Caco-2 (cell line): ENCODE measurements at regions not wholly inside any gene's neighbourhood (a gene's known extent, or its start where the extent isn't known, plus 50 kb on each side); places are given as distances from the start of the nearest gene placed in this dataset.

Experiments
- BruUV-seq: library from RNA; stranded (reverse); fragments of 400-500 nt; replicated peaks from 2 replicates; lab custom pipeline; 2021; lab: Mats Ljungman, UMichigan
- CTCF ChIA-PET: fragments of 300-600 bp; sonication (Branson Sonifier 250); formaldehyde crosslinking; loops from one replicate; lab custom pipeline; 2022; ENCODE audit warnings: antibody characterized with exemption; lab: Charles Lee
- POLR2A ChIA-PET: fragments of 300-600 bp; sonication (Branson Sonifier 250); formaldehyde crosslinking; loops from one replicate; lab custom pipeline; 2022; ENCODE audit warnings: antibody characterized with exemption; lab: Charles Lee
- DNase-seq, 2 experiments: peaks; one replicate each; pipeline versions ENCODE4 v3.0.0 to v3.0.0-alpha.2; 2020 to 2022
- H3K27me3 ChIP-seq: replicated peaks from 2 replicates; pipeline ENCODE4 v1.6.0; 2011; ENCODE audit warnings: low read length; ENCODE audit not compliant: control insufficient read depth, insufficient read depth
- H3K36me3 ChIP-seq: 2 replicates; pipeline ENCODE4 v1.5.1; 2011; ENCODE audit warnings: low read length; ENCODE audit not compliant: control insufficient read depth, insufficient read depth
- H3K4me1 ChIP-seq: fragments of 250-450 bp; sonication (Bioruptor Pico); 2 replicates; pipeline ENCODE4 v1.5.1; 2020; ENCODE audit warnings: mild to moderate bottlenecking
- H3K4me3 ChIP-seq: 2 replicates; pipeline ENCODE4 v1.5.1; 2011; ENCODE audit warnings: low read depth, mild to moderate bottlenecking, control low read depth, low read length
- H3K9me3 ChIP-seq: fragments of 250-450 bp; sonication (Bioruptor Pico); 2 replicates; pipeline ENCODE4 v1.5.1; 2020; ENCODE audit warnings: mild to moderate bottlenecking, moderate library complexity
- H3K27ac Mint-ChIP-seq: one replicate; pipeline ENCODE4 v1.8.0; 2022; ENCODE audit warnings: mixed read lengths; ENCODE audit not compliant: unreplicated experiment
- H3K27me3 Mint-ChIP-seq: one replicate; pipeline ENCODE4 v1.8.0; 2022; ENCODE audit warnings: mixed read lengths; ENCODE audit not compliant: insufficient read depth, unreplicated experiment
- H3K36me3 Mint-ChIP-seq: one replicate; pipeline ENCODE4 v1.8.0; 2022; ENCODE audit warnings: mild to moderate bottlenecking, mixed read lengths; ENCODE audit not compliant: insufficient read depth, unreplicated experiment
- H3K4me1 Mint-ChIP-seq: one replicate; pipeline ENCODE4 v1.8.0; 2022; ENCODE audit warnings: low read depth, mixed read lengths; ENCODE audit not compliant: unreplicated experiment
- H3K4me3 Mint-ChIP-seq: one replicate; pipeline ENCODE4 v1.8.0; 2022; ENCODE audit warnings: mild to moderate bottlenecking, moderate library complexity, mixed read lengths; ENCODE audit not compliant: unreplicated experiment
- H3K9me3 Mint-ChIP-seq: one replicate; pipeline ENCODE4 v1.8.0; 2022; ENCODE audit warnings: mixed read lengths; ENCODE audit not compliant: unreplicated experiment
- CTCF ChIP-seq, 2 experiments: fragments of 200-600 bp in 1 of 2; IDR thresholded peaks; 1 replicate in 1 of 2; 2 replicates in 1 of 2; pipeline versions ENCODE4 v1.5.1 to v1.8.0; 2011 to 2022; ENCODE audit warnings: antibody characterized with exemption in 1 of 2, control low read depth in 1 of 2, inconsistent platforms in 1 of 2, low read depth in 1 of 2, low read length in 1 of 2, mild to moderate bottlenecking in 1 of 2, moderate library complexity in 1 of 2; ENCODE audit not compliant: insufficient read depth in 1 of 2, severe bottlenecking in 1 of 2, unreplicated experiment in 1 of 2
- intact Hi-C: fragments of 100-400 bp; cut with micrococcal nuclease; formaldehyde crosslinking; loops from one replicate; pipeline ENCODE4 v1.10.0; 2022; ENCODE audit not compliant: unreplicated experiment

- H3K4me1 ChIP-seq = peaks cover 52% of the 10 kb centered on the region
- DNase-seq = no peak
- H3K4me3 ChIP-seq = no peak overlapping the region
- H3K36me3 Mint-ChIP-seq = peaks cover 12% of the 10 kb centered on the region
- no peaks in the 10 kb centered on the region for H3K27me3 Mint-ChIP-seq
- H3K4me1 Mint-ChIP-seq = peaks cover 38% of the 10 kb centered on the region
- H3K36me3 ChIP-seq = no peaks in the 10 kb centered on the region
- BruUV-seq = no TSS peak
- no peaks in the 10 kb centered on the region for H3K9me3 ChIP-seq
- no peaks in the 10 kb centered on the region for H3K27me3 ChIP-seq
- H3K4me3 Mint-ChIP-seq = no peak overlapping the region
- intact Hi-C loops = no loop called here
- TF ChIP-seq CTCF (IDR thresholded peaks at IDR 0.05; ENCODE audit: insufficient read depth in 1 of 2, low read depth in 1 of 2, low read length in 1 of 2, severe bottlenecking in 1 of 2, unreplicated experiment in 1 of 2) = no peak
- no peaks in the 10 kb centered on the region for H3K9me3 Mint-ChIP-seq
- peak overlapping the region; percentile 45 for H3K27ac Mint-ChIP-seq
- CTCF ChIA-PET = interaction anchor here (0.6 kb wide), 1 partner anchor 16 kb away, joined by 3 read pairs; no protein-coding TSS in a partner anchor
- POLR2A ChIA-PET = no interaction called here
Measured at GRCh38 chr10:25076506-25077177, 60.2 kb downstream of the THNSL1 start.

GRCh38 chr10:25078658-25079431 lies 62.4 kb downstream of the THNSL1 start:
- Mint-ChIP-seq H3K27ac (peak overlapping the region; percentile 26), H3K36me3 (peaks cover 12% of the 10 kb centered on the region), H3K9me3 (no peaks in the 10 kb centered on the region), H3K4me1 (peaks cover 51% of the 10 kb centered on the region), H3K27me3 (no peaks in the 10 kb centered on the region), H3K4me3 (peak overlapping the region; percentile 14)
- POLR2A ChIA-PET = interaction anchor here (0.6 to 0.9 kb wide), 2 partner anchors 17 to 363 kb away, joined by 3 to 4 read pairs; no protein-coding TSS in a partner anchor
- Histone ChIP-seq H3K4me1 (peaks cover 64% of the 10 kb centered on the region), H3K36me3 (no peaks in the 10 kb centered on the region), H3K4me3 (no peak overlapping the region), H3K9me3 (no peaks in the 10 kb centered on the region), H3K27me3 (no peaks in the 10 kb centered on the region)
- CTCF ChIA-PET = interaction anchor here (0.6 to 1.4 kb wide), 2 partner anchors 51 to 92 kb away, joined by 3 to 5 read pairs; no protein-coding TSS in a partner anchor
- DNase-seq = peak; percentile 56 to 64
- no TSS peak for BruUV-seq
- intact Hi-C loops = loop anchor here (1.0 kb wide), 2 partner anchors 19 to 63 kb away; partner anchors contain the start of genes ENKUR and THNSL1
- no peak for TF ChIP-seq CTCF (IDR thresholded peaks at IDR 0.05; ENCODE audit: insufficient read depth in 1 of 2, low read depth in 1 of 2, low read length in 1 of 2, severe bottlenecking in 1 of 2, unreplicated experiment in 1 of 2)

GRCh38 chr10:25080880-25081581 lies 64.6 kb downstream of the THNSL1 start:
- H3K36me3 Mint-ChIP-seq = peaks cover 12% of the 10 kb centered on the region
- Histone ChIP-seq H3K36me3 (no peaks in the 10 kb centered on the region), H3K4me3 (no peak overlapping the region), H3K27me3 (no peaks in the 10 kb centered on the region), H3K9me3 (no peaks in the 10 kb centered on the region), H3K4me1 (peaks cover 64% of the 10 kb centered on the region)
- peak overlapping the region; percentile 26 for H3K4me3 Mint-ChIP-seq
- peaks cover 51% of the 10 kb centered on the region for H3K4me1 Mint-ChIP-seq
- CTCF ChIA-PET = interaction anchor here (0.6 to 1.7 kb wide), 14 partner anchors 24 to 463 kb away, joined by 3 to 11 read pairs (median 4); partner anchors contain the start of gene THNSL1
- H3K27me3 Mint-ChIP-seq = no peaks in the 10 kb centered on the region
- H3K27ac Mint-ChIP-seq = peak overlapping the region; percentile 42
- TF ChIP-seq CTCF (IDR thresholded peaks at IDR 0.05; ENCODE audit: insufficient read depth in 1 of 2, low read depth in 1 of 2, low read length in 1 of 2, severe bottlenecking in 1 of 2, unreplicated experiment in 1 of 2) = peak; percentile 98 to 99
- intact Hi-C loops = loop anchor here (1.0 to 10.0 kb wide), 8 partner anchors 40 to 463 kb away; no protein-coding TSS in a partner anchor
- no peaks in the 10 kb centered on the region for H3K9me3 Mint-ChIP-seq
- no TSS peak for BruUV-seq
- POLR2A ChIA-PET = no interaction called here
- peak; percentile 92 to 94 for DNase-seq
